Upper lobe of right lung (tissue), 1 donor: ENCODE measurements at regions not wholly inside any gene's neighbourhood (a gene's known extent, or its start where the extent isn't known, plus 50 kb on each side); places are given as distances from the start of the nearest gene placed in this dataset.

Experiments
- ATAC-seq: fragments of 200-7000 bp; cut with Tn5 transposase; one replicate; pipeline ENCODE4 v1.9.1; 2020; ENCODE audit warnings: mild to moderate bottlenecking, moderate library complexity
- DNase-seq: peaks from one replicate; pipeline ENCODE4 v3.0.0-alpha.2; 2020
- H3K27ac ChIP-seq: fragments of 200-600 bp; one replicate; pipeline ENCODE4 v1.8.0; 2022
- H3K27me3 ChIP-seq: fragments of 200-600 bp; one replicate; pipeline ENCODE4 v1.8.0; 2022; ENCODE audit warnings: mild to moderate bottlenecking
- H3K36me3 ChIP-seq: fragments of 200-600 bp; one replicate; pipeline ENCODE4 v1.8.0; 2022
- H3K4me1 ChIP-seq: fragments of 200-600 bp; one replicate; pipeline ENCODE4 v1.8.0; 2022
- H3K4me3 ChIP-seq: fragments of 200-600 bp; one replicate; pipeline ENCODE4 v1.8.0; 2022; ENCODE audit warnings: mild to moderate bottlenecking
- H3K9me3 ChIP-seq: fragments of 200-600 bp; one replicate; pipeline ENCODE4 v1.8.0; 2022
- intact Hi-C: fragments of 100-400 bp; cut with DNase I; formaldehyde crosslinking; loops from one replicate; pipeline ENCODE4 v1.11.0; 2022
- TF ChIP-seq, protein P1 (sequence below): fragments of 200-600 bp; IDR thresholded peaks from one replicate; pipeline ENCODE4 v1.8.0; 2022; ENCODE audit warnings: antibody characterized with exemption
- donor health status: DM: no; HTN: yes; CAD: no; lungs with severe emphysema.

DNA sequence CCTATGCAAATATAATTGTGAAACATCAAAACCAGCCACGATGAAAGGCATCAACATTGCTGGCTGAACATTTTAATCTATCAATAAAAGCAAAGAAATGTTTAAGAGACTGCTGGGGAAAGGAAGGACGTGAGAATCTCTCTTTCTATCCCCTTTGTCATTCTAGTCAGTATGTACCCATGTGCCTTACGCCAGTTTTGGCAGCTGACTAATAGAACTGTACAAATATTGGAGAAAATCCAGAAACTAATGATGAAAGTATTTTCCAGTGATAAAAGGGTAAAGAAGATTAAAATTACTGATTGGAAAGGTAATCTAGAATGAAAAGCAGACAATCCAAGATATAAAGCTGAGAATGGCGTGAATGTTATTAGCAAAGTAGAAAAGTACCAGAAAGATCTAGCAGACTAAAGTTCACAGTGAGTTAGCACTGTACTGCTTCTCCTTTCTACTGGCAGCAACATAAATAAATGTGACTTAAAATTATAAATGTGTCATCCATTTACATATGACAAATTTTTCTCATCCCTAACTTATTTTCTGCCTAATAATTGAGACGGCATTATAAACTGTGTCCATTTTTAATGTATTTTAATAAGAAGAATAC lies 401.9 kb upstream of the CNTN4 start:
- Histone ChIP-seq H3K4me1 (no peaks in the 10 kb centered on the region), H3K9me3 (no peaks in the 10 kb centered on the region), H3K4me3 (no peak overlapping the region), H3K27ac (no peak overlapping the region), H3K36me3 (no peaks in the 10 kb centered on the region), H3K27me3 (no peaks in the 10 kb centered on the region)
- DNase-seq (no peak), ATAC-seq (no peak)
- TF ChIP-seq, protein P1, sequence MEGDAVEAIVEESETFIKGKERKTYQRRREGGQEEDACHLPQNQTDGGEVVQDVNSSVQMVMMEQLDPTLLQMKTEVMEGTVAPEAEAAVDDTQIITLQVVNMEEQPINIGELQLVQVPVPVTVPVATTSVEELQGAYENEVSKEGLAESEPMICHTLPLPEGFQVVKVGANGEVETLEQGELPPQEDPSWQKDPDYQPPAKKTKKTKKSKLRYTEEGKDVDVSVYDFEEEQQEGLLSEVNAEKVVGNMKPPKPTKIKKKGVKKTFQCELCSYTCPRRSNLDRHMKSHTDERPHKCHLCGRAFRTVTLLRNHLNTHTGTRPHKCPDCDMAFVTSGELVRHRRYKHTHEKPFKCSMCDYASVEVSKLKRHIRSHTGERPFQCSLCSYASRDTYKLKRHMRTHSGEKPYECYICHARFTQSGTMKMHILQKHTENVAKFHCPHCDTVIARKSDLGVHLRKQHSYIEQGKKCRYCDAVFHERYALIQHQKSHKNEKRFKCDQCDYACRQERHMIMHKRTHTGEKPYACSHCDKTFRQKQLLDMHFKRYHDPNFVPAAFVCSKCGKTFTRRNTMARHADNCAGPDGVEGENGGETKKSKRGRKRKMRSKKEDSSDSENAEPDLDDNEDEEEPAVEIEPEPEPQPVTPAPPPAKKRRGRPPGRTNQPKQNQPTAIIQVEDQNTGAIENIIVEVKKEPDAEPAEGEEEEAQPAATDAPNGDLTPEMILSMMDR = no peak
- intact Hi-C loops = no loop called here

DNA sequence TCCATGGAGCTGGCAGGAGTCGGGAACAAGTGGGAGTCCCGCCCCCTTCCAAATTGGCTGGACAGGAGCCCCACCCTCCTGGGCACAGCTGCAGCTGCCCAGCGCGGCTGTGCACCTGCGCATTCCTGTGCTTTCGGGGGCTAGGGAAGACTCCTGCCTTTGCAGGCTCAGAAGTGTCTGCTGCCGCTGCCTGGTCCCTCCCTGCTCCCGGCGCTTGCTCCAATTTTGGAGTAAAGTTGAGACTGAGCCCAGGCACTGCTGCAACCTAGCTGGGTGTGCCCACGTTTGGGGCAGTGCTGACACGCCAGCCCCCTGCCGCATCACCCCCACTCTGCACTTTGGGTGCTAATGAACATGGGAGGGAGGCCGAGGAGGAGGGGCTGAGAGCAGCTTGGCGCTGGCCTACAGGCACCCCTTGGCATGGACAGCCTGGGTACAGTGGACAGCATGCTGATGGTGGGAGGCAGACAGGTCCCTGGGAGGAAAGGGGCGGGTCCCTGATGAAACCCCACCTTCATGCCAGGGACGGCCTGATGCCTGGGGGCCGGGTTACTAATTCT lies 399.2 kb upstream of the CNTN4 start:
- Histone ChIP-seq H3K9me3 (no peaks in the 10 kb centered on the region), H3K4me1 (no peaks in the 10 kb centered on the region), H3K27ac (no peak overlapping the region), H3K4me3 (no peak overlapping the region), H3K27me3 (no peaks in the 10 kb centered on the region), H3K36me3 (no peaks in the 10 kb centered on the region)
- intact Hi-C loops = no loop called here
- ATAC-seq (peak; percentile 42), DNase-seq (no peak)
- TF ChIP-seq, protein P1 = no peak

DNA sequence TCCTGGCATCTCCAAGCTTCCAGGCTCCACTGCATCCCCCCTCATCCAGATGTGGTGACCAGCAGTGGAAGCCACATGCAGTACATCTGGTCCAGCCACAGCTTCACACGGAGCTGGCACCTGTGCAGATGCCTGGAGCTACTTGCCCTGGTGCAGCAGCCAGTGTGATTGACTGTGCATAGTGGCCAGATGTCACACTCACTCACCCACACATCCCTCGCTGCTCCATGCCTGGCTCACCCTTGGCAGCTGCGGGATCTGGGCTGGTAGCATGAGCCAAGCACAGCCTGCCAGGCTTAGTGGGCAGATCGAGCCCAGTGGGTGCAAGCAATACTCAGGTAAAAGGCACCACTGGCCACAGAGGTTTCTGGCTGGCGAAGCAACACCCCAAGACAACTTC lies 398.0 kb upstream of the CNTN4 start:
- ATAC-seq (peak; percentile 24), DNase-seq (peak; percentile 50)
- Histone ChIP-seq H3K4me3 (no peak overlapping the region), H3K27me3 (no peaks in the 10 kb centered on the region), H3K36me3 (no peaks in the 10 kb centered on the region), H3K4me1 (no peaks in the 10 kb centered on the region), H3K9me3 (no peaks in the 10 kb centered on the region), H3K27ac (no peak overlapping the region)
- TF ChIP-seq, protein P1 = no peak
- intact Hi-C loops = no loop called here

DNA sequence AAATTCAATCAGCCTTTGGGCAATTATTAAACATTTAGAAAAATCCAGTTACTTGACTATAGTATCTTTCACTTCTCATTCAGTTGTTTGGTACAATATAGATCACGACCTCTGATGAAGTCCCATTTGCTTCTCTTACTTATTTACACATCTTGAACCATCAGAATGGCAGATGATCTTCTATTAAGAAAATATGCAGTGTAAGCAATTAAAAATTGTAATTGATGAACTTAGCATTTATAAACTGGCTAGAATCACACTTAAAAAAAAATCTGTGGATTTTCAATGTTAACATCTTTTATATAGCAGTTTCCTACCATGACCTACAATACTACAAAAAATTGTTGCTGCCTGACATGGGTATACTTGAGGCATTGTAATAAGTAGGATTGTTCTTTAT lies 395.5 kb upstream of the CNTN4 start:
- H3K9me3 ChIP-seq = no peaks in the 10 kb centered on the region
- no peaks in the 10 kb centered on the region for H3K36me3 ChIP-seq
- no peak overlapping the region for H3K27ac ChIP-seq
- no peak overlapping the region for H3K4me3 ChIP-seq
- no peaks in the 10 kb centered on the region for H3K4me1 ChIP-seq
- ATAC-seq (no peak), DNase-seq (no peak)
- no peaks in the 10 kb centered on the region for H3K27me3 ChIP-seq
- intact Hi-C loops = no loop called here
- TF ChIP-seq, protein P1 = no peak

DNA sequence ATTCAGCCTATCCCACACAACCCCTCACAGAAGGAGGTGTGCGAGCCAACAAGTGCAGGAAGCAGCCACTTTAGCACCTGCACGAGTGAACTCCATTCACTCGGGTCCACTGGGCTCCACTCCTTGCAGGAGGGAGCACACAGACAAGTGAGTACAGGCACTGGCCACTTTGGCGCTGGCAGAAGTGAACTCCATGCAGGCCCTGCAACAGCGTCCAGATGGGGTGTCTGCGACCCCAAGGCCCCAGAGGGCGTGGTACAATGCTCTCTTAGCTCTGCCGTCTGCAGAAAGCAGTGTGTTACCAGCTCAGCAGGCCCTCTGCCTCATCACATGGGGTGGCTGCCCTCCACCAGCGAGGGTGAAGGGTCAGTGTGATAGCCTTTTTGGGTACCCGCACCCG lies 388.0 kb upstream of the CNTN4 start:
- no peaks in the 10 kb centered on the region for H3K36me3 ChIP-seq
- ATAC-seq (no peak), DNase-seq (no peak)
- TF ChIP-seq, protein P1 = no peak
- H3K4me3 ChIP-seq = no peak overlapping the region
- H3K27ac ChIP-seq = no peak overlapping the region
- no peaks in the 10 kb centered on the region for H3K9me3 ChIP-seq
- H3K27me3 ChIP-seq = no peaks in the 10 kb centered on the region
- H3K4me1 ChIP-seq = no peaks in the 10 kb centered on the region
- intact Hi-C loops = no loop called here

DNA sequence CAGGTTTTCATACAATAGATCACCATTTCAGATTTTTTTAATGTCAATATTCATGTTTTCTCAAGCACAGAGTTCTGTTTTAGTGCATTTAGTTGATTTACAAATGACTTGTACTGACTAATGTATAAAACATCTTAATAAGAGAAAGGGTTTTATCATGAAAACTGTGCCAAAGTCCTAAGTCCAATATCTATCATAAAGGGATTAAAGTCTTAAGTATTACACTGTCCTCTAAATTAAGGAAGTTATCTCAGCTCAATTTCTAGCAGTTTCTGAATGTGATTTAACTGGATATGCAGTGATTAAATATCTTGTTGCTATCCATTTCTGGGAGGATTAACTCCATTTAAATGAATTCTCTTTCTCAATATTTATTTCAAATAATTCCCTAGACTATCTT lies 381.1 kb upstream of the CNTN4 start:
- DNase-seq (no peak), ATAC-seq (no peak)
- Histone ChIP-seq H3K4me1 (no peaks in the 10 kb centered on the region), H3K36me3 (no peaks in the 10 kb centered on the region), H3K27me3 (no peaks in the 10 kb centered on the region), H3K4me3 (no peak overlapping the region), H3K27ac (no peak overlapping the region), H3K9me3 (no peaks in the 10 kb centered on the region)
- intact Hi-C loops = no loop called here
- TF ChIP-seq, protein P1 = no peak
